COLO668 (cell line): ENCODE measurements at regions not wholly inside any gene's neighbourhood (a gene's known extent, or its start where the extent isn't known, plus 50 kb on each side); places are given as distances from the start of the nearest gene placed in this dataset.

Experiments used
- DNase-seq: peaks from one replicate; lab custom pipeline; 2025; ENCODE audit not compliant: unreplicated experiment; lab: John Stamatoyannopoulos, UW

GRCh38 chr2:41993435-41993925, 54.3 kb upstream of the PKDCC start:
- DNase-seq, result no peak

GRCh38 chr2:41994233-41994637, 53.6 kb upstream of the PKDCC start:
- no peak for DNase-seq

GRCh38 chr2:41994661-41995060, 53.2 kb upstream of the PKDCC start:
- no peak for DNase-seq

GRCh38 chr2:41997561-41997960, 50.3 kb upstream of the PKDCC start:
- no peak for DNase-seq
